ENCODE measurements at regions not wholly inside any gene's neighbourhood (a gene's known extent, or its start where the extent isn't known, plus 50 kb on each side); places are given as distances from the start of the nearest gene placed in this dataset.

DNA sequence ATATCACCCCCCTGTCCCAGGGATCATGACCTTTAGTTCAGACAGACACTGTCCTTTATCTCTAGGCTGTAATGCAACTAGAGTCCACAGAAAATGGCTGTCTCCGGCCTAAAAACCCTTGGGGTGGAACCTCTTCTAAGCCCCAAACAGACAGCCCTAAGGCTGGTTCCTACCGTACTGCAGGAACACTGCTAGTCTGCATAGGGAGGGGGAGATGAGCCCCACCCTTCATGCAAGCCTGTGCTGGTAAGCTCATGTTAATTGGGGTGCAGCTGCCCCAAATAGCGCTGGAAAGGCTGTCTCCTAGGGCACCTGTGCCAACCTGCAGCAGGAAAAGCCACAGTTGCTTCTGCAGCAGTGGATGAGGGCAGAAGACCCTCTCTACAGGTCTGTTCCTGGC lies 252.1 kb upstream of the MDFIC2 start:
- CTCF ChIA-PET, result no interaction called here

DNA sequence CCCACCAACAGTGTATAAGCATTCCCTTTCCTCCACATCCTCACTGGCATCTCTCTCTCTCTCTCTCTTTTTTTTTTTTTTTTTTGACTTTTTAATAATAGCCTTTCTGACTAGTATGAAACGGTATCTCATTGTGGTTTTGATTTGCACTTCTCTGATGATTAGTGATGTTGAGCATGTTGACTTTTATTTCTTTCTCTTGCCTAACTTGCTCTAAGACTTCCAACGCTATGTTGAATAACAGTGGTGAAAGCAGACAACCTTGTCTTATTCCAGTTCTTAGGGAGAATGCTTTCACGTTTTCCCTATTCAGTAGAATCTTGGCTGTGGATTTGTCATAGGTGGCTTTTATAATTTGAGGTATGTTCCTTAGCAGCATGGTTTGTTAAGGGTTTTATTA lies 249.4 kb upstream of the MDFIC2 start:
- FAIRE-seq (no peak), DNase-seq (ENCODE audit: low read depth in 1 of 2, low spot score in 1 of 2) (no peak), ATAC-seq (no peak)
- Histone ChIP-seq H3K4me1 (no peaks in the 10 kb centered on the region), H3K4me3 (no peak overlapping the region), H3K9me3 (no peaks in the 10 kb centered on the region), H3K4me2 (no peak overlapping the region), H3K27ac (no peak overlapping the region)
- ChIA-PET CTCF (no interaction called here), POLR2A (no interaction called here)
- TF ChIP-seq RAD21 (conservative IDR thresholded peaks at IDR 0.05 in 1 of 2, IDR thresholded peaks at IDR 0.05 in 1 of 2) (no peak), POLR2A (IDR thresholded peaks at IDR 0.05; ENCODE audit: low read length) (no peak), RFX5 (IDR thresholded peaks at IDR 0.05) (no peak), BHLHE40 (IDR thresholded peaks at IDR 0.05; ENCODE audit: low read depth, low read length) (no peak), FOSB (CRISPR knock-in tag; IDR thresholded peaks at IDR 0.05) (no peak), EP300 (IDR thresholded peaks at IDR 0.05) (no peak), ZFP36 (IDR thresholded peaks at IDR 0.05; ENCODE audit: borderline replicate concordance, partially characterized antibody) (no peak), CBX8 (IDR thresholded peaks at IDR 0.05) (no peak)
- TF ChIP-seq, protein P1, sequence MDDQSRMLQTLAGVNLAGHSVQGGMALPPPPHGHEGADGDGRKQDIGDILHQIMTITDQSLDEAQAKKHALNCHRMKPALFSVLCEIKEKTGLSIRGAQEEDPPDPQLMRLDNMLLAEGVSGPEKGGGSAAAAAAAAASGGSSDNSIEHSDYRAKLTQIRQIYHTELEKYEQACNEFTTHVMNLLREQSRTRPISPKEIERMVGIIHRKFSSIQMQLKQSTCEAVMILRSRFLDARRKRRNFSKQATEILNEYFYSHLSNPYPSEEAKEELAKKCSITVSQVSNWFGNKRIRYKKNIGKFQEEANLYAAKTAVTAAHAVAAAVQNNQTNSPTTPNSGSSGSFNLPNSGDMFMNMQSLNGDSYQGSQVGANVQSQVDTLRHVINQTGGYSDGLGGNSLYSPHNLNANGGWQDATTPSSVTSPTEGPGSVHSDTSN (IDR thresholded peaks at IDR 0.05), result no peak
- TF ChIP-seq, protein P2, sequence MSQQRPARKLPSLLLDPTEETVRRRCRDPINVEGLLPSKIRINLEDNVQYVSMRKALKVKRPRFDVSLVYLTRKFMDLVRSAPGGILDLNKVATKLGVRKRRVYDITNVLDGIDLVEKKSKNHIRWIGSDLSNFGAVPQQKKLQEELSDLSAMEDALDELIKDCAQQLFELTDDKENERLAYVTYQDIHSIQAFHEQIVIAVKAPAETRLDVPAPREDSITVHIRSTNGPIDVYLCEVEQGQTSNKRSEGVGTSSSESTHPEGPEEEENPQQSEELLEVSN (IDR thresholded peaks at IDR 0.05; ENCODE audit: borderline replicate concordance, low read depth), result no peak
- TF ChIP-seq, protein P3, sequence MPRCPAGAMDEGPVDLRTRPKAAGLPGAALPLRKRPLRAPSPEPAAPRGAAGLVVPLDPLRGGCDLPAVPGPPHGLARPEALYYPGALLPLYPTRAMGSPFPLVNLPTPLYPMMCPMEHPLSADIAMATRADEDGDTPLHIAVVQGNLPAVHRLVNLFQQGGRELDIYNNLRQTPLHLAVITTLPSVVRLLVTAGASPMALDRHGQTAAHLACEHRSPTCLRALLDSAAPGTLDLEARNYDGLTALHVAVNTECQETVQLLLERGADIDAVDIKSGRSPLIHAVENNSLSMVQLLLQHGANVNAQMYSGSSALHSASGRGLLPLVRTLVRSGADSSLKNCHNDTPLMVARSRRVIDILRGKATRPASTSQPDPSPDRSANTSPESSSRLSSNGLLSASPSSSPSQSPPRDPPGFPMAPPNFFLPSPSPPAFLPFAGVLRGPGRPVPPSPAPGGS (IDR thresholded peaks at IDR 0.05), result no peak
- TF ChIP-seq, protein P4, sequence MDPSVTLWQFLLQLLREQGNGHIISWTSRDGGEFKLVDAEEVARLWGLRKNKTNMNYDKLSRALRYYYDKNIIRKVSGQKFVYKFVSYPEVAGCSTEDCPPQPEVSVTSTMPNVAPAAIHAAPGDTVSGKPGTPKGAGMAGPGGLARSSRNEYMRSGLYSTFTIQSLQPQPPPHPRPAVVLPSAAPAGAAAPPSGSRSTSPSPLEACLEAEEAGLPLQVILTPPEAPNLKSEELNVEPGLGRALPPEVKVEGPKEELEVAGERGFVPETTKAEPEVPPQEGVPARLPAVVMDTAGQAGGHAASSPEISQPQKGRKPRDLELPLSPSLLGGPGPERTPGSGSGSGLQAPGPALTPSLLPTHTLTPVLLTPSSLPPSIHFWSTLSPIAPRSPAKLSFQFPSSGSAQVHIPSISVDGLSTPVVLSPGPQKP (IDR thresholded peaks at IDR 0.05; ENCODE audit: low read depth, low read length), result no peak
- TF ChIP-seq, protein P5, sequence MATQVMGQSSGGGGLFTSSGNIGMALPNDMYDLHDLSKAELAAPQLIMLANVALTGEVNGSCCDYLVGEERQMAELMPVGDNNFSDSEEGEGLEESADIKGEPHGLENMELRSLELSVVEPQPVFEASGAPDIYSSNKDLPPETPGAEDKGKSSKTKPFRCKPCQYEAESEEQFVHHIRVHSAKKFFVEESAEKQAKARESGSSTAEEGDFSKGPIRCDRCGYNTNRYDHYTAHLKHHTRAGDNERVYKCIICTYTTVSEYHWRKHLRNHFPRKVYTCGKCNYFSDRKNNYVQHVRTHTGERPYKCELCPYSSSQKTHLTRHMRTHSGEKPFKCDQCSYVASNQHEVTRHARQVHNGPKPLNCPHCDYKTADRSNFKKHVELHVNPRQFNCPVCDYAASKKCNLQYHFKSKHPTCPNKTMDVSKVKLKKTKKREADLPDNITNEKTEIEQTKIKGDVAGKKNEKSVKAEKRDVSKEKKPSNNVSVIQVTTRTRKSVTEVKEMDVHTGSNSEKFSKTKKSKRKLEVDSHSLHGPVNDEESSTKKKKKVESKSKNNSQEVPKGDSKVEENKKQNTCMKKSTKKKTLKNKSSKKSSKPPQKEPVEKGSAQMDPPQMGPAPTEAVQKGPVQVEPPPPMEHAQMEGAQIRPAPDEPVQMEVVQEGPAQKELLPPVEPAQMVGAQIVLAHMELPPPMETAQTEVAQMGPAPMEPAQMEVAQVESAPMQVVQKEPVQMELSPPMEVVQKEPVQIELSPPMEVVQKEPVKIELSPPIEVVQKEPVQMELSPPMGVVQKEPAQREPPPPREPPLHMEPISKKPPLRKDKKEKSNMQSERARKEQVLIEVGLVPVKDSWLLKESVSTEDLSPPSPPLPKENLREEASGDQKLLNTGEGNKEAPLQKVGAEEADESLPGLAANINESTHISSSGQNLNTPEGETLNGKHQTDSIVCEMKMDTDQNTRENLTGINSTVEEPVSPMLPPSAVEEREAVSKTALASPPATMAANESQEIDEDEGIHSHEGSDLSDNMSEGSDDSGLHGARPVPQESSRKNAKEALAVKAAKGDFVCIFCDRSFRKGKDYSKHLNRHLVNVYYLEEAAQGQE (IDR thresholded peaks at IDR 0.05), result no peak
- 21% methylated on average over 3 of the region's 3 CpGs for WGBS (ENCODE audit: missing lambda C conversion rate)

More for the DNA sequence above, 252.1 kb upstream of the MDFIC2 start:
- no peak overlapping the region for H3K4me2 ChIP-seq
- POLR2A ChIA-PET, result no interaction called here
- ATAC-seq (no peak), DNase-seq (ENCODE audit: low read depth in 1 of 2, low spot score in 1 of 2) (no peak), FAIRE-seq (no peak)
- 17% methylated on average over 2 of the region's 3 CpGs for WGBS (ENCODE audit: missing lambda C conversion rate)
- no peak overlapping the region for H3K27ac ChIP-seq
- no peak overlapping the region for H3K4me3 ChIP-seq
- TF ChIP-seq ZC3H11A (IDR thresholded peaks at IDR 0.05), result no peak
- TF ChIP-seq RARB (CRISPR knock-in tag; IDR thresholded peaks at IDR 0.05), result no peak
- TF ChIP-seq FOXS1 (CRISPR knock-in tag; IDR thresholded peaks at IDR 0.05), result no peak
- TF ChIP-seq CHD4 (IDR thresholded peaks at IDR 0.05; ENCODE audit: borderline replicate concordance), result no peak
- TF ChIP-seq MAFK (IDR thresholded peaks at IDR 0.05; ENCODE audit: partially characterized antibody), result no peak
- TF ChIP-seq, protein P6, sequence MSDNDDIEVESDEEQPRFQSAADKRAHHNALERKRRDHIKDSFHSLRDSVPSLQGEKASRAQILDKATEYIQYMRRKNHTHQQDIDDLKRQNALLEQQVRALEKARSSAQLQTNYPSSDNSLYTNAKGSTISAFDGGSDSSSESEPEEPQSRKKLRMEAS (IDR thresholded peaks at IDR 0.05), result no peak
- no peak for TF ChIP-seq RCOR1 (IDR thresholded peaks at IDR 0.05; ENCODE audit: low read depth, low read length)
- TF ChIP-seq CEBPB (IDR thresholded peaks at IDR 0.05), result no peak
- no peak for TF ChIP-seq RNF2 (IDR thresholded peaks at IDR 0.05; ENCODE audit: borderline replicate concordance, low read depth)
- no peak for TF ChIP-seq BHLHE40 (IDR thresholded peaks at IDR 0.05; ENCODE audit: low read depth, low read length)
- TF ChIP-seq, protein P3 (IDR thresholded peaks at IDR 0.05), result no peak
- no peak for TF ChIP-seq MYC (IDR thresholded peaks at IDR 0.05; ENCODE audit: borderline replicate concordance, low read length)
- no peak for TF ChIP-seq NFE2L2 (conservative IDR thresholded peaks at IDR 0.05; ENCODE audit: low read length)
- TF ChIP-seq ZFP36 (IDR thresholded peaks at IDR 0.05; ENCODE audit: borderline replicate concordance, partially characterized antibody), result no peak
- no peak for TF ChIP-seq SMC3 (IDR thresholded peaks at IDR 0.05)
- TF ChIP-seq ZSCAN20 (CRISPR knock-in tag; IDR thresholded peaks at IDR 0.05), result no peak
- no peaks in the 10 kb centered on the region for H3K4me1 ChIP-seq
- H3K9me3 ChIP-seq, result no peaks in the 10 kb centered on the region

All from A549 (cell line).